CD4-positive, alpha-beta T cell treated with Interleukin-4 for 1 hour (primary cell): ENCODE measurements at regions not wholly inside any gene's neighbourhood (a gene's known extent, or its start where the extent isn't known, plus 50 kb on each side); places are given as distances from the start of the nearest gene placed in this dataset.

ENCODE experiments used
- DNase-seq, 2 donors: peaks; one replicate each; pipeline ENCODE4 v3.0.0-alpha.2; 2020 to 2022

DNA sequence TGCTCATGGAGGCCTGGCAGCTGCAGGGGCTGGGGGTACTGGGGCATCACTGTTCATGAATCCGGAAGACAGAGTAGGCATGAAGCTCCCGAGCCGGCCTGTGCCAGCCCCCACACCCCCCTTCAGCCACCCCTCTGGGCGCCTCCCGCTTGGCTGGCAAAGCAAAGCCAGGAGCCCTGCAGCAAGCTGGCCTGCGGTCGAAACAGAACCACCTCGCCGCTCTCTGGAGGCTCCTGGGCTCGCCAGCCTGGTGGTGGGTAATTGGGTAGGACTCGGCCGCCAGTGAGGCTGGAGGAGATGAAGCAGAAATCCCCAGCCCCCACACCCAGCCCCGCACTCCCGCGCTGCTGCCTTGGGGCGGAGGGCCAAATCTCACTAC, 70.9 kb upstream of the GPC1 start:
- no peak for DNase-seq

GRCh38 chr2:240364961-240365775, 70.3 kb upstream of the GPC1 start:
- no peak for DNase-seq

GRCh38 chr2:240365971-240366471, 69.4 kb upstream of the GPC1 start:
- DNase-seq, result no peak

- DNase-seq, result no peak
Measured at GRCh38 chr2:240366901-240367300, 68.6 kb upstream of the GPC1 start.

DNA sequence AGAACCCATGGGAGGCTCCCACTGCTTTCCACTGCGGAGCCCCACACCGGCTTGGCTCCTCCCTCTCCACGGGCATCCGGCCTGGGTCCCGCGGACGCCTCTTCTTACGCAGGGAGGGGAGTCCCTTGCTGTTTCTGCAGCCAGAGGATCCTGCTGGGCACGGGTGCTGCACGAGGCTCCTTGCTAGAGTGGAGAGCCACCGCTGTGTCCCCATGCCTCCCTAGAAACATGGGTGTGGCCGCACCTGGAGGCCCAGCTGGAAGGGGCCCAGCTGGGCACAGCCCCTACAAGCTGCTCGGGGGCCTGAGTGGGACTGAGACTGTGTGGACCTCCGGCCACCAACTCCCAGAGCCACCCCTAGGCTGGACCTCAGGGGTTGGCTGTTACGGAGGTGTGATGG, 67.7 kb upstream of the GPC1 start:
- no peak for DNase-seq

GRCh38 chr2:240368781-240369331, 66.6 kb upstream of the GPC1 start:
- DNase-seq, result no peak

DNA sequence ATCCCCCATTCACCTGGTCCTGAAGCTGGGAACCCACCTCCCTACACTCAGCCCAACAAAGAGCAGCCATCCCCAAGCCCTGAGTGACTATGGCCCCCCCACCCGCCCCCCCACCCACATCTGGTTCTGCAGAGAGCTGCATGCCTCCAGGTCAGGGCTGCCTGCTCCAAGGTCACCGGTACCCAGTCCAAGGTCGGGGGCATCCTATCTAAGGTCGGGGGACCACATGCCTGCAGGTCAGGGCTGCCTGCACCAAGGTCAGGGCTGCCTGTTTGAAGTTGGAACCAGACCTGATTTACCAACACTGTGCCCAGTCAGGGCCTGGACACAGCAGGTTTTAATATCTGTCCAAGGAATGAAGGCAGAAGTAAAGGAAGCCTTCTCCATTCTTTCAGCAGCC, 66.1 kb upstream of the GPC1 start:
- DNase-seq, result no peak

DNA sequence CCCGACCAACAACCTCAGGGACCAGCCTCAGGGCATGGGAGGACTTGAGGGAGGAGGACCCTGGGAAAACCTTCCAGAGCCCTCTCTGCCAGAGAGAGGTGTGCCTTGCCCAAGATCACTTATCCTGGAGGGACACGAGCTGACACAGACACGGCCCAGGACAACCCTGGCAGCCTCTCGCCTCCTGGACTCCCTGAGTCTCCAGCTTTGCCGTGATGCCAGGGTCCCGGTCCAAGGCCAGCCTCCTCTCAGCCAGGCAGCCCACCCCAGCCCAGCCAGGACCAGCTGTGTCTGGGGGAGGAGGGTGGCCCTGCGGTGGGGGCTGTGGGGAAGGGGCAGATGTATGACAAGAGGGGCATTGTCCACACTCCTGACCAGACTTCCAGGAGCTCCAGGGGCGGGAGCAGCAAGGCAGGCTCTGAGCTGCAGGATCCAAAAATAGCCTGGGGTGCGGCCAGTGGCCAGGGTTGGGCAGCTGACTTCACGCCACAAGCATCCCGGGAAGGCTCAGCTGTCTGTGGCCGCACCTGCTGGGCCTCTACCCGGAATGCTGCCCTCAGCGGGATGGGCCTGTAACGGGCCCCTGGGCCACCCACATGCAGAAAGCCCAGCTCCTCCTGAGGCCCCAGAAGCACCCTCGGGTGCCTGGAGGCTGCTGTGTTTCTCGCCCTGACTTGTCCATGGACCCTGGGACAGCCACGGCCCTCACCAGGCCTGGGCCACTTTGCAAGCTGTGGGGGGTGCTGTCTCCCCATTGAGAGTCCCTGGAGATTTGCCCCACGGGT, 65.5 kb upstream of the GPC1 start:
- DNase-seq, result no peak

- no peak for DNase-seq
Measured at GRCh38 chr2:240371129-240372000, 64.1 kb upstream of the GPC1 start.

GRCh38 chr2:240372101-240372500, 63.4 kb upstream of the GPC1 start:
- DNase-seq, result no peak

GRCh38 chr2:240373289-240373885, 62.1 kb upstream of the GPC1 start:
- DNase-seq, result no peak

DNA sequence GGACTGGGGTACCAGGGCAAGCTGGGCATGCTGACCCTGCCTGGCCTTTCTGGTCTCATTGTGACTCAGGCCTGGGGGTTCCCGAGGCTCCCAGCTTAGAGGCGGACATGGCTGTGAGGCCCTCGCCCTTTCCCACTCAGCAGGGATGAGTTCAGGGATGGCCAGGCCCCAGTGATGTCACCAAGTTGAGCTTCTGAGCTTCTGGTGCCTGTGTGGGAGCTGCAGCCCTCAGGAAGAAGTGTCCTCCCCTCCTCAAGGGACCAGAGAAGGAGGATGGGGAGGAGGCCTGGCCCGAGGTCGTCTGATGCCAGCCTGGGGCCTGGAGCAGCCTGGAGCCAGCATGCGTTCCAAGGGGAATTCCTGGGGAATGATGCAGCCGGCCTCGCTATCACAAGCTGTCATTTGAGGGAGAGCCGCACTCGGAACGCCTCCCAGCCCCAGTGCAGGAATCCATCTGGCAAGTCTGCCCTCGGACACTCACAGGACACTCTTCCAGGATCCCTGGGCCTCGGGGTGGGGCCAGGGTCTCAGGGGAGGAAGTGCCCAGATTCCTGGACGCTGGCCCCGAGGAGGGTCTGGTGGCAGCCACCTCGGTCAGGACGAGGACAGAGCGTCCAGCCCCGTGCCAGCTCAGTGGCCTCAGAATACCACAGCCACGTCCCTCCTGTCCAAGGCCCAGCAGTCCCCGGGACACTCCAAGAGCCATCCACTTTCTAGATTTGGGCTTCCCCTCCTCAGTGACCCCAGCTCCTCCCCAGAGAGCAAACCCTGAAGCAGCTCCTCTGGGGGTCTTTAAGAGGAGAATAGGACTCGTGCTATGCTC, 61.2 kb upstream of the GPC1 start:
- no peak for DNase-seq

- no peak for DNase-seq
Measured at GRCh38 chr2:240375024-240375645, 60.3 kb upstream of the GPC1 start.

DNA sequence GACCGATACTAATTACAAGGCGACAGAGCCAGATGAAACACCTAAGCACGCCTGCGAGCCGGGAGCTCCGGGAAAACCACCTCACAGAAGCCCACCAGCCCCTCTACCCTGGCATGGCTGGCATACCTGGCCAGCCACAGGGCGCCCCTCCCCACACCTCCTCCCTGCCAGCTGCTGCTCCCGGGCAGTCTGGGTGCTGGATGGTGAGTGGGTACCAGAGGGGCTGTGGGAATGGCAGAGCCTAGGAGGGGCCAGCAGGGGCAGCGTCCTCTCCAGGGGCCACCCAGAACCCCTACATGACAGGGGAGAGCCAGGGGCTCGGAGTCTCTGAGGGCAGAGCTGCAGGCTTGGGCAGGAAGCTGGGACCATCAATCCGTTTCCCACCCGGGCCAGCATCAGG, 58.7 kb upstream of the GPC1 start:
- no peak for DNase-seq

- DNase-seq, result no peak
Measured at GRCh38 chr2:240377366-240377765, 58.1 kb upstream of the GPC1 start.

DNA sequence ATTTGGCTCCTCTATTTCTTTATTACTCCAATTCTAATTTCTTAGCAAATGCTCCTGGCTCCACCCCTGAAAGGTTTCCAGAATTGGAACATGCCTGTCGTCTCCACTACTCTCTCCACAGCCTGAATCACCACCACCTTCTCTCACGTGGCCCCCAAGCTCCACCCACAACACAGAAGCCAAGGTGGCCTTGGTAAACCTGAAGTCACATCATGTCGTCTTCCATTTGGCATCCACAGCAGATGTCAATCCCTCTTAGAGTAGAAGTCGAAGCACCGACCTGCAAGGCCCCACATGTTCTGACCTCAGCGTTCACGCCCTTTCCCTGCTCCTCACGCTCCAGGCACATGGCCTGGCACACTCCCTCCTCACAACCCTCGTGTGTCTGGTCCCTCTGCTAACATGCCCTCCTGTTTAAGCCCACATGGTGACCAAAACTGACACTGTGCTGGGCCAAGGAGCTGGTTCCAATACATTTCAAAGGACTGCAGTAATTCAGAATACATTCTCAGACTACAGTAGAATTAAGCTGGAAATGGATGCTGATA, 56.3 kb upstream of the GPC1 start:
- no peak for DNase-seq

GRCh38 chr2:240383099-240383758, 52.2 kb upstream of the GPC1 start:
- no peak for DNase-seq

DNA sequence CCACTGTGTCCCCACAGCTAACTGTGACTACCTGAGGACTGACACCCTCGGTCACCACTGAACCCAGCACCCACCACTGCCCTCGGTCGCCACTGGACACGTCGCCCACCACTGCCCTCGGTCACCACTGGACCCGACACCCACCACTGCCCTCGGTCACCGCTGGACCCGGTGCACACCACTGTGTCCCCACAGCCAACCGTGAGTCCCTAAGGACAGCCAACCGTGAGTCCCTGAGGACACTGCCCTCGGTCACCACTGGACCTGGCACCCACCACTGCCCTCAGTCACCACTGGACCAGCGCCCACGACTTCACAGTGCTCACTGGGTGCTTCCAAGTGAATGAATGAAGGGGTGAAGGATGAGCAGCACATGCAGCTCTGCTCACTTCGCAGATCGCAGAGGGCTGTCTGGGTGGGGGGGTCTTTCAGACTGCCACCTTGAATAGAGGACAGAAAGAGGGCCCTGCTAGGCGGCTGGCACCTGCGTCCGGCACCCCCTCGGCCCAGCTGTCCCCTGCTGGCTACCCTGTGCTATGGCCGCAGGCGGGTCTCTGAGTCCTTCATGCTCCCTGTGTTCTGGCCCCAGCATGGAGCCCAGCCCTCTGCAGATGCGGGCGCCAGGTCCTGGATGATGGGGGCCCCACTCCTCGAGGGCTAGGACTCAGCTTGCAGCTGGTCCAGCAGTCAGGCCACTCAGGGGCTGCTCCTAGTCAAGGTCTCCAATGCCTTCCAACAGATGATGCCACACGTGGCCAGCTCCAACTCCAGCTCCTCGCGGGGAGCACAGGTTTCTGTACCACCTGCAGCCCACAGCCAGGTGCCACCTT, 51.4 kb upstream of the GPC1 start:
- DNase-seq, result no peak
